OCI-LY7 (cell line): ENCODE measurements at regions not wholly inside any gene's neighbourhood (a gene's known extent, or its start where the extent isn't known, plus 50 kb on each side); places are given as distances from the start of the nearest gene placed in this dataset.

ENCODE experiments used
- EZH2phosphoT487 ChIP-seq: fragments of 200-600 bp; sonication (generic); IDR thresholded peaks from 2 replicates; pipeline ENCODE4 v1.6.1; 2018; ENCODE audit warnings: low read depth, borderline replicate concordance, mild to moderate bottlenecking, mixed run types, antibody characterized with exemption, low read length, moderate library complexity, mixed read lengths
- TF ChIP-seq, protein P1 (sequence below): fragments of 200-600 bp; sonication (generic); conservative IDR thresholded peaks from 2 replicates; pipeline ENCODE4 v1.5.1; 2014; ENCODE audit warnings: mild to moderate bottlenecking, antibody characterized with exemption, low read length, moderate library complexity, mixed read lengths

DNA sequence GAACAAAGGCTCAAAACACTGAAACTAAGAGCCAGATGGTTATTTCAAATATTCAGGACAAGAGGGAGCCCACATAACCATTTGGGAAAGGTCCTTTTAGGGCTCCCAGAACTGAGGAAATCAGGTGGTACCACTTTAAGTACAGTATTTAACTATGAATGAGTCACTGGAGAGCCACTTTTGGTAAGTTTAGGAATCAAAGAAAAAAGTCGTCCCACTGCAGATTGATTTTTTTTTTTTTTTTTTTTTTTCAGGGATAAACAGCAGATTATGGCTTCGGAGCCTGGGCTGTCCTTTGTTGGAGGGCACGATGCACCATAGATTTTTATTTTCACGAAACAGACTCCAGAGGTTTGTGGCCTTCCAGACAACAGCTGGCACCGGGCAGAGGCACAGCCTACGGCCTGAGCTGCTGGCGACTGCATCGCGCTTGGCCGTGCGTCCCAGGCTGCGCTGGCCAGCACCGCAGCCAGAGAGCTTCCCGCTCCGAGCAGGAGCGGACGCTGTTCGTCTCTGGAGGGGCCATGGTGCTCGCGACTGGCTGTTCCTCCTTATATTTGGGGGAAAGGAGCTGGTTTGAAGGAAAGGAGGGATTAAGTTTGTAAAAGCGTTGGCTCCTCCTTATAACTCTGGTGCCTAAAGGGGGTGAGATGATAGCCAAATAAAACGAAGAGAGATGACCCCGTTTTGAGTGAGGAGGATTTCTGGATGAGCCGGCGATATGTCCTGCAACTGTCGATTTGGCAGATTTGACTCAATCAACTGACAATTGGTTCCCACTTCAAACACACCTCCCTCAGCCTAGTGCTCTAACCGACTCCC lies 152.9 kb upstream of the GOLIM4 start:
- TF ChIP-seq, protein P1, sequence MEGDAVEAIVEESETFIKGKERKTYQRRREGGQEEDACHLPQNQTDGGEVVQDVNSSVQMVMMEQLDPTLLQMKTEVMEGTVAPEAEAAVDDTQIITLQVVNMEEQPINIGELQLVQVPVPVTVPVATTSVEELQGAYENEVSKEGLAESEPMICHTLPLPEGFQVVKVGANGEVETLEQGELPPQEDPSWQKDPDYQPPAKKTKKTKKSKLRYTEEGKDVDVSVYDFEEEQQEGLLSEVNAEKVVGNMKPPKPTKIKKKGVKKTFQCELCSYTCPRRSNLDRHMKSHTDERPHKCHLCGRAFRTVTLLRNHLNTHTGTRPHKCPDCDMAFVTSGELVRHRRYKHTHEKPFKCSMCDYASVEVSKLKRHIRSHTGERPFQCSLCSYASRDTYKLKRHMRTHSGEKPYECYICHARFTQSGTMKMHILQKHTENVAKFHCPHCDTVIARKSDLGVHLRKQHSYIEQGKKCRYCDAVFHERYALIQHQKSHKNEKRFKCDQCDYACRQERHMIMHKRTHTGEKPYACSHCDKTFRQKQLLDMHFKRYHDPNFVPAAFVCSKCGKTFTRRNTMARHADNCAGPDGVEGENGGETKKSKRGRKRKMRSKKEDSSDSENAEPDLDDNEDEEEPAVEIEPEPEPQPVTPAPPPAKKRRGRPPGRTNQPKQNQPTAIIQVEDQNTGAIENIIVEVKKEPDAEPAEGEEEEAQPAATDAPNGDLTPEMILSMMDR = no peak
- TF ChIP-seq EZH2phosphoT487 = no peak
